ENCODE measurements at regions not wholly inside any gene's neighbourhood (a gene's known extent, or its start where the extent isn't known, plus 50 kb on each side); places are given as distances from the start of the nearest gene placed in this dataset.
A peak's percentile ranks its signal among the peaks of the same experiment; 100 is the strongest.
"Not testable (repeated sequence)": the region's sequence is repeated elsewhere in the genome, so short reads cannot be mapped to it uniquely, and the experiment has no call there.

DNA sequence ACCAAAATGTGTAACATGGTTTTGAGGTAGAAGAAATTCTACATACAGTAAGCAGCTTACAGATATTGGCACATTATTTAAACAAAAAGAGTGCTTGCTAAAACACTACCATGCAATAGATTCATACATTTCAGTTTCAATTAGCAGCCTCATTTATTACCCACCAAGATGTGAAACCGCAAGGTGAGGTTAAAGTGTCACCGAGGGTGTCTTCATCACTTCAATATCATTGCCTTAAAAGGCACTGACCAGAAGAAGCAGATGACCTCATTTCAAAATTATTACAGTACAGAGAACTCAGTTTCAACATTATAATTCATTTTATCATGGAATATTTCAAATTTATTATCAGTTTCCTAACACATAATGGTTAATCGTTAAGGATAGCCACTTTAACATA, 302.2 kb downstream of the ISL1 start:
- no peak overlapping the region for H3K27ac Mint-ChIP-seq (ENCODE audit: unreplicated experiment)
- H3K9me3 Mint-ChIP-seq (ENCODE audit: unreplicated experiment), result peaks cover 3% of the 10 kb centered on the region
- no peak overlapping the region for H3K4me3 Mint-ChIP-seq (ENCODE audit: unreplicated experiment)
- H3K4me1 Mint-ChIP-seq (ENCODE audit: low read depth, unreplicated experiment), result no peaks in the 10 kb centered on the region
- peaks cover 3% of the 10 kb centered on the region for H3K27me3 Mint-ChIP-seq (ENCODE audit: unreplicated experiment)
- TF ChIP-seq, protein P1, sequence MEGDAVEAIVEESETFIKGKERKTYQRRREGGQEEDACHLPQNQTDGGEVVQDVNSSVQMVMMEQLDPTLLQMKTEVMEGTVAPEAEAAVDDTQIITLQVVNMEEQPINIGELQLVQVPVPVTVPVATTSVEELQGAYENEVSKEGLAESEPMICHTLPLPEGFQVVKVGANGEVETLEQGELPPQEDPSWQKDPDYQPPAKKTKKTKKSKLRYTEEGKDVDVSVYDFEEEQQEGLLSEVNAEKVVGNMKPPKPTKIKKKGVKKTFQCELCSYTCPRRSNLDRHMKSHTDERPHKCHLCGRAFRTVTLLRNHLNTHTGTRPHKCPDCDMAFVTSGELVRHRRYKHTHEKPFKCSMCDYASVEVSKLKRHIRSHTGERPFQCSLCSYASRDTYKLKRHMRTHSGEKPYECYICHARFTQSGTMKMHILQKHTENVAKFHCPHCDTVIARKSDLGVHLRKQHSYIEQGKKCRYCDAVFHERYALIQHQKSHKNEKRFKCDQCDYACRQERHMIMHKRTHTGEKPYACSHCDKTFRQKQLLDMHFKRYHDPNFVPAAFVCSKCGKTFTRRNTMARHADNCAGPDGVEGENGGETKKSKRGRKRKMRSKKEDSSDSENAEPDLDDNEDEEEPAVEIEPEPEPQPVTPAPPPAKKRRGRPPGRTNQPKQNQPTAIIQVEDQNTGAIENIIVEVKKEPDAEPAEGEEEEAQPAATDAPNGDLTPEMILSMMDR (IDR thresholded peaks at IDR 0.05; ENCODE audit: partially characterized antibody, unreplicated experiment), result no peak
- peaks cover 5% of the 10 kb centered on the region for H3K36me3 Mint-ChIP-seq (ENCODE audit: unreplicated experiment)
- DNase-seq, result no peak

DNA sequence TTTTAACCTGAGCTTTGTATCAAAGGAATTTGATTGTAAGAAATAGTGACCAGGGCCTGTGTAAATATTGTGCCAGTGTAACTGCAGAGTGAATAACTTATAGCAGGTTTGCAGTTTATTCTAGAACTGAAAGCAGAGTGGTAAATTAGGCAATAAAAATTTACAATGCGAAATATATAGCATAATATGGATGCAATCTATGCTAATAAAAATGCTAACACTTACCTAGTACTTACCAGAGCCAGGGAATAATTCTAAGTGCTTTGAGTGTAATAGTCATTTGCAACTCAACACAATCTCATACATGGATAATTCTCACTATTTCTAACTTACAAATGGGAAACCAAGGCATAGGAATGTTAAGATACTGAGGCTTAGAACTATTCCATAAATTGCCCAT, 303.4 kb downstream of the ISL1 start:
- Mint-ChIP-seq H3K4me3 (ENCODE audit: unreplicated experiment) (no peak overlapping the region), H3K27ac (ENCODE audit: unreplicated experiment) (no peak overlapping the region), H3K9me3 (ENCODE audit: unreplicated experiment) (peaks cover 3% of the 10 kb centered on the region), H3K36me3 (ENCODE audit: unreplicated experiment) (peaks cover 5% of the 10 kb centered on the region), H3K4me1 (ENCODE audit: low read depth, unreplicated experiment) (no peaks in the 10 kb centered on the region), H3K27me3 (ENCODE audit: unreplicated experiment) (peaks cover 3% of the 10 kb centered on the region)
- TF ChIP-seq, protein P1 (IDR thresholded peaks at IDR 0.05; ENCODE audit: partially characterized antibody, unreplicated experiment), result no peak
- no peak for DNase-seq

DNA sequence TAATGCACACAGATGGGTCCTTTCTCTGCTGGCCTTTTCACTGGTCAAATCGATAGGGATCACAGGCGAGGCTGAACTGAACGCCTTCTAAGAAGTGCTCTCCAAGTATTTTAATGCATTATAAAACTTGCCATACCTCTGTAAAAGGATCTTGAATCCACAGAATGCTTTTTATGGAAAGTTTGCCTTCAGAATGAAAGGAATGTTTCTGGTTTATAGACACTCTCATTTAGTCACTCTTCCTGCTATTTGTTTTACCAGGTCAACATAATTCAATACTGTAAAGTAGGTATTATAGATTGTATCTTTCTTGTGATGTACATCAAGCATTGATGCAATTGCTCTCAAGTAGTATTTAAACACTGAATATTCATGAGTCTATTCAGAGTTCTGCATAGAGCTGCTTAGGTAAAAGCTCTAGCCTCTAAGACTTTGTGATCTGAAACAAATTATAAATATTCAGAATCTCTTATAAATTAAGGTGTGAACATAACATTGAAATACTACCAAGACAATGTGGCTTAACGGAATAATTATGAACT, 308.4 kb downstream of the ISL1 start:
- peaks cover 25% of the 10 kb centered on the region for H3K36me3 Mint-ChIP-seq (ENCODE audit: unreplicated experiment)
- H3K4me1 Mint-ChIP-seq (ENCODE audit: low read depth, unreplicated experiment), result no peaks in the 10 kb centered on the region
- H3K27ac Mint-ChIP-seq (ENCODE audit: unreplicated experiment), result no peak overlapping the region
- no peaks in the 10 kb centered on the region for H3K27me3 Mint-ChIP-seq (ENCODE audit: unreplicated experiment)
- no peak overlapping the region for H3K4me3 Mint-ChIP-seq (ENCODE audit: unreplicated experiment)
- no peak for DNase-seq
- TF ChIP-seq, protein P1 (IDR thresholded peaks at IDR 0.05; ENCODE audit: partially characterized antibody, unreplicated experiment), result no peak
- H3K9me3 Mint-ChIP-seq (ENCODE audit: unreplicated experiment), result peaks cover 5% of the 10 kb centered on the region

DNA sequence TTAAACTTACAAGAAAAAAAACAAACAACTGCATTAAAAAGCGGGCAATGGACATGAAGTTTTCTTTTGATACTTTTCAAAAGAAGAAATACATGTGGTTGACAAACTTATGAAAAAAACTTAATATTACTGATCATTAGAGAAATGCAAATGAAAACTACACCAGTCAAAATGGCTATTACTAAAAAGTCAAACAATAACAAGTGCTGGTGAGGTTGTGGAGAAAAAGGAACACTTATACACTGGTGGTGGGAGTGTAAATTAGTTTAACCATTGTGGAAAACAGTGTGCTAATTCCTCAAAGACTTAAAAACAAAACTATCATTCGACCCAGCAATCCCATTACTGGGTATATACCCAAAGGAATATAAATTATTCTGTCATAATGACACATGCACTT, 311.6 kb downstream of the ISL1 start:
- no peak for DNase-seq
- peaks cover 2% of the 10 kb centered on the region for H3K9me3 Mint-ChIP-seq (ENCODE audit: unreplicated experiment)
- no peaks in the 10 kb centered on the region for H3K4me1 Mint-ChIP-seq (ENCODE audit: low read depth, unreplicated experiment)
- H3K27me3 Mint-ChIP-seq (ENCODE audit: unreplicated experiment), result peaks cover 2% of the 10 kb centered on the region
- no peak overlapping the region for H3K4me3 Mint-ChIP-seq (ENCODE audit: unreplicated experiment)
- TF ChIP-seq, protein P1 (IDR thresholded peaks at IDR 0.05; ENCODE audit: partially characterized antibody, unreplicated experiment), result no peak
- no peak overlapping the region for H3K27ac Mint-ChIP-seq (ENCODE audit: unreplicated experiment)
- H3K36me3 Mint-ChIP-seq (ENCODE audit: unreplicated experiment), result peaks cover 21% of the 10 kb centered on the region

DNA sequence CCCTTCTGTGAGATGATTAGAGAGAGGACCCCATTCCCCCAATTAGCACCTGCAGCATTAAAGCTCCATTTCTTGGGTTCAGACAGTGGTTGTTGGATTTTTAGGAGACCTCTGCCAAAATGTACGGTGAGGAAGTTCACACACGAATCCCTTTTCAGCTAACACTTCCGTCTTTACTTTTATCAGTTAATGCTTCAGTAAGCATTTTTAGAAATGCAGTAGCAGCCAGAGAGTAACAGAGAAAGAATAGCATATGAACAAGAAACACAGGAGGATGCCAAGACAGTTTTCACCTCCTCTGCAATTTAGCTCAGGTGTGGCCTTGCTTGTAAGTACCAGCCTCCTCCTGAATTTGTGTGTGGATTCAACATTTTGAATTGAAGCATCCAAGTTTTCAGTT, 312.9 kb downstream of the ISL1 start:
- peaks cover 5% of the 10 kb centered on the region for H3K9me3 Mint-ChIP-seq (ENCODE audit: unreplicated experiment)
- TF ChIP-seq, protein P1 (IDR thresholded peaks at IDR 0.05; ENCODE audit: partially characterized antibody, unreplicated experiment), result no peak
- H3K36me3 Mint-ChIP-seq (ENCODE audit: unreplicated experiment), result peaks cover 26% of the 10 kb centered on the region
- H3K4me3 Mint-ChIP-seq (ENCODE audit: unreplicated experiment), result no peak overlapping the region
- DNase-seq, result no peak
- H3K27ac Mint-ChIP-seq (ENCODE audit: unreplicated experiment), result no peak overlapping the region
- no peaks in the 10 kb centered on the region for H3K4me1 Mint-ChIP-seq (ENCODE audit: low read depth, unreplicated experiment)
- peaks cover 2% of the 10 kb centered on the region for H3K27me3 Mint-ChIP-seq (ENCODE audit: unreplicated experiment)

DNA sequence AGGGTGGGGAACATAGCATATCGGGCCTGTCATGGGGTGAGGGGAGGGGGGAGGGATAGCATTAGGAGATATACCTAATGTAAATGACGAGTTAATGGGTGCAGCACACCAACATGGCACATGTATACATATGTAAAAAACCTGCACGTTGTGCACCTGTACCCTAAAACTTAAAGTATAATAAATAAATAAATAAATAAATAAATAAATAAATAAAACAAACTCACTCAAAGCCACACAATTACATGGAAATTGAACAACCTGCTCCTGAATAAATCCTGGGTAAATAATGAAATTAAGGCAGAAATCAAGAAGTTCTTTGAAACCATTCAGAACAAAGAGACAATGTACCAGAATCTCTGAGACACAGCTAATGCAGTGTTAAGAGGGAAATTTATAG, 318.8 kb downstream of the ISL1 start:
- DNase-seq; H3K27me3 Mint-ChIP-seq (ENCODE audit: unreplicated experiment); H3K4me3 Mint-ChIP-seq (ENCODE audit: unreplicated experiment): not testable (repeated sequence)
- H3K9me3 Mint-ChIP-seq (ENCODE audit: unreplicated experiment), result peaks cover 11% of the 10 kb centered on the region
- H3K4me1 Mint-ChIP-seq (ENCODE audit: low read depth, unreplicated experiment), result peaks cover 16% of the 10 kb centered on the region
- peak overlapping the region; percentile 91 for H3K27ac Mint-ChIP-seq (ENCODE audit: unreplicated experiment)
- H3K36me3 Mint-ChIP-seq (ENCODE audit: unreplicated experiment), result peaks cover 14% of the 10 kb centered on the region
